LNCaP clone FGC (cell line): ENCODE measurements at regions not wholly inside any gene's neighbourhood (a gene's known extent, or its start where the extent isn't known, plus 50 kb on each side); places are given as distances from the start of the nearest gene placed in this dataset.

Source experiments
- DNase-seq: peaks from one replicate; pipeline ENCODE4 v3.0.0-alpha.2; 2011; ENCODE audit warnings: low read depth
- H3K4me3 ChIP-seq: 2 replicates; pipeline ENCODE4 v1.5.1; 2011; ENCODE audit warnings: mild to moderate bottlenecking, low read depth, low read length, control low read depth
- CTCF ChIP-seq: IDR thresholded peaks from 2 replicates; pipeline ENCODE4 v1.5.1; 2012; ENCODE audit warnings: mild to moderate bottlenecking; ENCODE audit not compliant: control insufficient read depth, insufficient read depth; ENCODE audit errors: extremely low read depth

- no peak for TF ChIP-seq CTCF
- DNase-seq: no peak
- no peak overlapping the region for H3K4me3 ChIP-seq
Observed at GRCh38 chr13:30151388-30151787, 156.0 kb downstream of the KATNAL1 start.

GRCh38 chr13:30149248-30149647 lies 158.1 kb downstream of the KATNAL1 start:
- DNase-seq: no peak
- H3K4me3 ChIP-seq: no peak overlapping the region
- TF ChIP-seq CTCF: no peak

GRCh38 chr13:30148786-30149185 lies 158.6 kb downstream of the KATNAL1 start:
- TF ChIP-seq CTCF: no peak
- H3K4me3 ChIP-seq: no peak overlapping the region
- DNase-seq: no peak

GRCh38 chr13:30148171-30148754 lies 159.1 kb downstream of the KATNAL1 start:
- H3K4me3 ChIP-seq: no peak overlapping the region
- TF ChIP-seq CTCF: no peak
- no peak for DNase-seq

GRCh38 chr13:30147421-30147820 lies 159.9 kb downstream of the KATNAL1 start:
- no peak overlapping the region for H3K4me3 ChIP-seq
- no peak for TF ChIP-seq CTCF
- DNase-seq: no peak

GRCh38 chr13:30147015-30147414 lies 160.3 kb downstream of the KATNAL1 start:
- no peak for DNase-seq
- no peak overlapping the region for H3K4me3 ChIP-seq
- TF ChIP-seq CTCF: no peak

- DNase-seq: no peak
- no peak for TF ChIP-seq CTCF
Observed at GRCh38 chr13:30145709-30146367, 161.5 kb downstream of the KATNAL1 start.

More at GRCh38 chr13:30145709-30146367, 161.5 kb downstream of the KATNAL1 start:
- no peak overlapping the region for H3K4me3 ChIP-seq
